SU-DHL-6 (cell line): ENCODE measurements at regions not wholly inside any gene's neighbourhood (a gene's known extent, or its start where the extent isn't known, plus 50 kb on each side); places are given as distances from the start of the nearest gene placed in this dataset.

Experiments
- H2AFZ ChIP-seq: fragments of 200-600 bp; sonication (generic); 2 replicates; pipeline ENCODE4 v1.6.1; 2014; ENCODE audit warnings: low read depth, mild to moderate bottlenecking, moderate library complexity, mixed read lengths, antibody characterized with exemption, low read length; ENCODE audit not compliant: severe bottlenecking
- H3F3A ChIP-seq: fragments of 200-600 bp; shearing (Covaris generic); 2 replicates; pipeline ENCODE4 v1.6.0; 2016; ENCODE audit warnings: antibody characterized with exemption, mild to moderate bottlenecking; ENCODE audit not compliant: insufficient read depth
- H3K27ac ChIP-seq: fragments of 200-600 bp; sonication (generic); 2 replicates; pipeline ENCODE4 v1.5.1; 2016; ENCODE audit warnings: low read depth, mild to moderate bottlenecking, low read length, moderate library complexity, mixed read lengths
- H3K27me3 ChIP-seq: fragments of 200-600 bp; sonication (generic), shearing (Covaris generic); 2 replicates; pipeline ENCODE4 v1.6.0; 2014; ENCODE audit warnings: mild to moderate bottlenecking, low read length
- H3K36me3 ChIP-seq: fragments of 200-600 bp; sonication (generic); 2 replicates; pipeline ENCODE4 v1.6.1; 2014; ENCODE audit warnings: mild to moderate bottlenecking, low read length, mixed read lengths
- H3K4me2 ChIP-seq: fragments of 300-600, 200-600 bp; shearing (Covaris generic), sonication (generic); 2 replicates; pipeline ENCODE4 v1.6.0; 2014; ENCODE audit warnings: low read length, low read depth, mild to moderate bottlenecking; ENCODE audit not compliant: poor library complexity, severe bottlenecking
- H3K4me3 ChIP-seq: fragments of 200-600 bp; sonication (generic); 2 replicates; pipeline ENCODE4 v1.5.1; 2014; ENCODE audit warnings: antibody characterized with exemption, low read length, mild to moderate bottlenecking, mixed read lengths; ENCODE audit not compliant: insufficient read depth, poor library complexity, severe bottlenecking
- H3K79me2 ChIP-seq: fragments of 200-600 bp; sonication (generic); 2 replicates; pipeline ENCODE4 v1.6.1; 2014; ENCODE audit warnings: mild to moderate bottlenecking, low read length, moderate library complexity; ENCODE audit not compliant: insufficient read depth
- H3K9ac ChIP-seq: fragments of 200-600 bp; sonication (generic); 2 replicates; pipeline ENCODE4 v1.7.0; 2014; ENCODE audit warnings: mild to moderate bottlenecking, low read length
- H3K9me2 ChIP-seq: fragments of 200-600 bp; sonication (generic); replicated peaks from 2 replicates; pipeline ENCODE4 v1.6.1; 2014; ENCODE audit warnings: low read length; ENCODE audit not compliant: insufficient read depth
- H3K9me3 ChIP-seq: fragments of 200-600 bp; sonication (generic); 2 replicates; pipeline ENCODE4 v1.6.1; 2014; ENCODE audit warnings: low read length, mixed read lengths; ENCODE audit not compliant: insufficient read depth
- H4K20me1 ChIP-seq: fragments of 200-600 bp; sonication (generic); 2 replicates; pipeline ENCODE4 v1.6.1; 2014; ENCODE audit warnings: low read depth, mild to moderate bottlenecking, antibody characterized with exemption, low read length, moderate library complexity, mixed read lengths
- EZH2phosphoT487 ChIP-seq: fragments of 200-600 bp; sonication (generic), shearing (Covaris generic); conservative IDR thresholded peaks from 2 replicates; pipeline ENCODE4 v1.6.1; 2018; ENCODE audit warnings: mild to moderate bottlenecking, antibody characterized with exemption, low read length, moderate library complexity, mixed read lengths
- TF ChIP-seq, protein P1 (sequence below): fragments of 200-600 bp; sonication (generic); IDR thresholded peaks from one replicate; pipeline ENCODE4 v1.5.1; 2017; ENCODE audit warnings: antibody characterized with exemption, mild to moderate bottlenecking, low read length, moderate library complexity; ENCODE audit not compliant: insufficient read depth, poor library complexity, severe bottlenecking

DNA sequence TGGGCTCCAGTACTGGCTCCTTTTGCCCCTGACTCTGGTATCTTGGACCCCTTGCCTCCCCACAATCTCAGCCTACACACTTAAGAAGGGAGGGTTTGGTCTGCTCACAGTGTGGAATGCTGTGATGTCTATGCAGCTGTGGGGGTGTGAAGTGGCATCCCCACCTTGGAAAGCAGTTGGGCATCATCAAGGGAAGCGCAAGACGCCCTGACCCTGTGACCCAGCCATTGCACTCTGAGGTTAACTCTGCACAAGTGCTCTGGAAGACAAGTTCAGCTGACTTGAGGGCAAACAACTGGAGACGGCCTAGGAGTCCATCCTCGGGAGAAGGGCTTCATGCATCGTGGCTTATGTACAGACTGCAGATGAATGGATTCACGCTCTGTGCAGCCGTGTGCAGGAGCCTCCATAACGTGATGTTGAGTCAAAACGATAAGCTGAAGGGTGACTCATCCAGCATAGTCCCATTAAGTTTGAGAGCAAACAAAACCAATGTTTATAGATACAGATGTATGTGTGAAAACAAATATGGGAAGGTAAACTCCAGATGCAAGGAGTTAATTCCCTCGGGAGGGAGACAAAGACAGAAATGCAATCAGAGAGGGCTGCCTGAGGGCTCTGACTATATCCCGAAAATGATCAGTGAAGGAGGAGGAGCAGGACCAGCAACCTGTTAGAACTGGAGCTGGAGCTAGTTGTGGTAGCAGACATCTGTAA lies 86.8 kb downstream of the LSM3 start:
- H3K9me2 ChIP-seq, result no peaks in the 10 kb centered on the region
- H4K20me1 ChIP-seq, result no peaks in the 10 kb centered on the region
- no peaks in the 10 kb centered on the region for H3K9me3 ChIP-seq

DNA sequence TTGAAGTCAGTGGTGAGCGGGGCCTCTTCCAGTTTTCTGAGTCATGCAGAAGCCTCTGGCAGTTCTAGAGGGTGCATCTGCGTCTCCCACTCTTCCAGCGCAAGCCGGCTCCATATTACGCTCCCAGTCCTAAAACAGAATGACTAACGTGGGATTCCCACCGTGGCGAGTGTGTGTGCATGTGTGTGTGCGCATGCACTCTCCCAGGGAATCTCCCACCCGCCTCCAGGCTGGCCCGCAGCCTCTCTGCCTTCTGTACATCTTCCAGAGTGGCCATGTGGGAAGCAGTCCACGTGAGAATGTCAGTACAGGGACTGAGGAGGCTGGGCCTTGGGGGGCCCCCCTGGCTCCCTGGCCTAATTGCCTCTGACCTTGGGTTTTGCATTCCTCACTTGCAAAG lies 87.7 kb downstream of the LSM3 start:
- Histone ChIP-seq H3K36me3 (no peaks in the 10 kb centered on the region), H3K27ac (no peak overlapping the region), H3K4me2 (no peak overlapping the region), H3K9me2 (no peaks in the 10 kb centered on the region), H3K27me3 (no peaks in the 10 kb centered on the region), H4K20me1 (no peaks in the 10 kb centered on the region), H3K9me3 (no peaks in the 10 kb centered on the region), H2AFZ (no peak overlapping the region), H3K9ac (no peak overlapping the region), H3K79me2 (no peaks in the 10 kb centered on the region), H3F3A (no peaks in the 10 kb centered on the region), H3K4me3 (no peak overlapping the region)
- no peak for TF ChIP-seq EZH2phosphoT487
- TF ChIP-seq, protein P1, sequence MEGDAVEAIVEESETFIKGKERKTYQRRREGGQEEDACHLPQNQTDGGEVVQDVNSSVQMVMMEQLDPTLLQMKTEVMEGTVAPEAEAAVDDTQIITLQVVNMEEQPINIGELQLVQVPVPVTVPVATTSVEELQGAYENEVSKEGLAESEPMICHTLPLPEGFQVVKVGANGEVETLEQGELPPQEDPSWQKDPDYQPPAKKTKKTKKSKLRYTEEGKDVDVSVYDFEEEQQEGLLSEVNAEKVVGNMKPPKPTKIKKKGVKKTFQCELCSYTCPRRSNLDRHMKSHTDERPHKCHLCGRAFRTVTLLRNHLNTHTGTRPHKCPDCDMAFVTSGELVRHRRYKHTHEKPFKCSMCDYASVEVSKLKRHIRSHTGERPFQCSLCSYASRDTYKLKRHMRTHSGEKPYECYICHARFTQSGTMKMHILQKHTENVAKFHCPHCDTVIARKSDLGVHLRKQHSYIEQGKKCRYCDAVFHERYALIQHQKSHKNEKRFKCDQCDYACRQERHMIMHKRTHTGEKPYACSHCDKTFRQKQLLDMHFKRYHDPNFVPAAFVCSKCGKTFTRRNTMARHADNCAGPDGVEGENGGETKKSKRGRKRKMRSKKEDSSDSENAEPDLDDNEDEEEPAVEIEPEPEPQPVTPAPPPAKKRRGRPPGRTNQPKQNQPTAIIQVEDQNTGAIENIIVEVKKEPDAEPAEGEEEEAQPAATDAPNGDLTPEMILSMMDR, result no peak

More for the DNA sequence above, 86.8 kb downstream of the LSM3 start:
- no peak overlapping the region for H3K4me3 ChIP-seq
- H3F3A ChIP-seq, result no peaks in the 10 kb centered on the region
- no peaks in the 10 kb centered on the region for H3K27me3 ChIP-seq
- no peak overlapping the region for H3K27ac ChIP-seq
- no peak for TF ChIP-seq EZH2phosphoT487
- TF ChIP-seq, protein P1, result no peak
- H3K36me3 ChIP-seq, result no peaks in the 10 kb centered on the region
- H3K79me2 ChIP-seq, result no peaks in the 10 kb centered on the region
- H3K9ac ChIP-seq, result no peak overlapping the region
- no peak overlapping the region for H2AFZ ChIP-seq
- no peak overlapping the region for H3K4me2 ChIP-seq

DNA sequence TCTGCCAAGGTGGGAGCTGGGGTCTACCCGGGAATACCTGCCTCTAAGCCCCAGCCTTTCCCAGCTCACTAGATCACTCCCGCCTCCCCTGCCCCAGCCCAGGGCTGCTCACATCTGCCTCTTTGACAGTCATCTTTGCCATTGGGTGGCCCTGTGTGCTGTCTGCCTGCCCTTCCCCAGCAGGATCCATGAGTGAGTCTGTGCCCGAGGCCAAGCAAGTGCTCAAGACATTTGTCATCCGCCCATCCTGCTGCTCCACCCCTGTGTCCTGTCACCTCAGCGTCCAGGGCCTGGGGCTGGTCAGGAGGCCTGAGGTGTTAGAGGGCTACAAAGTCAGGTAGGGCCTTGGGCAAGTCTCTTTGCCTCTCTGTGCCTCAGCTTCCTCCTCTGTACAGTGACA lies 89.4 kb downstream of the LSM3 start:
- Histone ChIP-seq H3K36me3 (no peaks in the 10 kb centered on the region), H2AFZ (no peak overlapping the region), H3K9me2 (no peaks in the 10 kb centered on the region), H3K4me2 (no peak overlapping the region), H3K4me3 (no peak overlapping the region), H3K27ac (no peak overlapping the region), H3K9me3 (no peaks in the 10 kb centered on the region), H3K27me3 (no peaks in the 10 kb centered on the region), H3K79me2 (no peaks in the 10 kb centered on the region), H3K9ac (no peak overlapping the region), H3F3A (no peaks in the 10 kb centered on the region), H4K20me1 (no peaks in the 10 kb centered on the region)
- TF ChIP-seq, protein P1, result no peak
- no peak for TF ChIP-seq EZH2phosphoT487
